HG03066 (cell line): ENCODE measurements at regions not wholly inside any gene's neighbourhood (a gene's known extent, or its start where the extent isn't known, plus 50 kb on each side); places are given as distances from the start of the nearest gene placed in this dataset.
A peak's percentile ranks its signal among the peaks of the same experiment; 100 is the strongest.

Experiments used
- ATAC-seq: cut with Tn5 transposase; IDR thresholded peaks from one replicate; pipeline ENCODE4 v1.9.1; 2021; ENCODE audit warnings: low read depth; ENCODE audit not compliant: unreplicated experiment

GRCh38 chr3:70583682-70584081 is 271.2 kb upstream of the MDFIC2 start:
- no peak for ATAC-seq

- ATAC-seq: no peak
Measured at GRCh38 chr3:70582803-70583202, 270.4 kb upstream of the MDFIC2 start.

- ATAC-seq: no peak
Measured at GRCh38 chr3:70580021-70580420, 267.6 kb upstream of the MDFIC2 start.

- no peak for ATAC-seq
Measured at GRCh38 chr3:70571696-70572095, 259.3 kb upstream of the MDFIC2 start.

- no peak for ATAC-seq
Measured at GRCh38 chr3:70570584-70570983, 258.1 kb upstream of the MDFIC2 start.

- no peak for ATAC-seq
Measured at GRCh38 chr3:70568626-70569025, 256.2 kb upstream of the MDFIC2 start.

GRCh38 chr3:70565861-70566260 is 253.4 kb upstream of the MDFIC2 start:
- no peak for ATAC-seq

- no peak for ATAC-seq
Measured at GRCh38 chr3:70564552-70564951, 252.1 kb upstream of the MDFIC2 start.

- ATAC-seq: no peak
Measured at GRCh38 chr3:70561796-70562195, 249.4 kb upstream of the MDFIC2 start.

GRCh38 chr3:70558956-70559355 is 246.5 kb upstream of the MDFIC2 start:
- ATAC-seq: no peak

GRCh38 chr3:70557976-70558375 is 245.5 kb upstream of the MDFIC2 start:
- ATAC-seq: no peak

GRCh38 chr3:70556056-70556455 is 243.6 kb upstream of the MDFIC2 start:
- no peak for ATAC-seq

GRCh38 chr3:70554170-70554569 is 241.7 kb upstream of the MDFIC2 start:
- ATAC-seq: no peak

- peak; percentile 82 for ATAC-seq
Measured at GRCh38 chr3:70550723-70551319, 238.4 kb upstream of the MDFIC2 start.

- ATAC-seq: no peak
Measured at GRCh38 chr3:70546679-70547078, 234.2 kb upstream of the MDFIC2 start.

GRCh38 chr3:70543493-70543892 is 231.1 kb upstream of the MDFIC2 start:
- no peak for ATAC-seq

GRCh38 chr3:70539908-70540307 is 227.5 kb upstream of the MDFIC2 start:
- no peak for ATAC-seq

GRCh38 chr3:70532806-70533205 is 220.4 kb upstream of the MDFIC2 start:
- ATAC-seq: no peak

GRCh38 chr3:70531838-70532489 is 219.5 kb upstream of the MDFIC2 start:
- ATAC-seq: no peak

GRCh38 chr3:70531063-70531657 is 218.7 kb upstream of the MDFIC2 start:
- ATAC-seq: no peak

GRCh38 chr3:70530626-70531025 is 218.2 kb upstream of the MDFIC2 start:
- ATAC-seq: no peak

- ATAC-seq: no peak
Measured at GRCh38 chr3:70527026-70527425, 214.6 kb upstream of the MDFIC2 start.
